Lung (tissue), 11 donors: ENCODE measurements at regions not wholly inside any gene's neighbourhood (a gene's known extent, or its start where the extent isn't known, plus 50 kb on each side); places are given as distances from the start of the nearest gene placed in this dataset.
"Not testable (repeated sequence)": the region's sequence is repeated elsewhere in the genome, so short reads cannot be mapped to it uniquely, and the experiment has no call there.

Source experiments
- ATAC-seq: fragments of 200-7000 bp; cut with Tn5 transposase; one replicate; pipeline ENCODE4 v1.9.1; 2020; ENCODE audit warnings: moderate number of reproducible peaks; ENCODE audit not compliant: insufficient read depth, low FRiP score
- DNase-seq, 3 donors: peaks; one replicate each; pipeline ENCODE4 v3.0.0-alpha.2; 2013 to 2017
- H3K27ac ChIP-seq, 2 donors: one replicate each; pipeline ENCODE4 v1.5.1; 2013; ENCODE audit warnings: mild to moderate bottlenecking in 2 of 2, moderate library complexity in 2 of 2, control low read depth in 1 of 2, inconsistent platforms in 1 of 2, low read depth in 1 of 2, low read length in 1 of 2
- H3K27me3 ChIP-seq, 3 donors: one replicate each; pipeline ENCODE4 v1.5.1; 2013; ENCODE audit warnings: low read length in 2 of 3; ENCODE audit not compliant: control insufficient read depth in 3 of 3, insufficient read depth in 3 of 3
- H3K36me3 ChIP-seq, 4 donors: one replicate each; pipeline ENCODE4 v1.5.1; 2013; ENCODE audit warnings: low read length in 4 of 4, mild to moderate bottlenecking in 1 of 4, moderate library complexity in 1 of 4; ENCODE audit not compliant: control insufficient read depth in 4 of 4, insufficient read depth in 4 of 4
- H3K4me1 ChIP-seq, 5 donors: one replicate each; pipeline ENCODE4 v1.5.1; 2013; ENCODE audit warnings: low read length in 5 of 5, mild to moderate bottlenecking in 2 of 5, moderate library complexity in 1 of 5; ENCODE audit not compliant: control insufficient read depth in 5 of 5, insufficient read depth in 5 of 5
- H3K4me3 ChIP-seq: one replicate; pipeline ENCODE4 v1.5.1; 2013; ENCODE audit warnings: mild to moderate bottlenecking, control low read depth, moderate library complexity
- H3K9ac ChIP-seq, 2 donors: one replicate each; pipeline ENCODE4 v1.5.1; 2013; ENCODE audit warnings: low read length in 2 of 2, control low read depth in 1 of 2; ENCODE audit not compliant: insufficient read depth in 1 of 2
- H3K9me3 ChIP-seq, 4 donors: one replicate each; pipeline ENCODE4 v1.5.1; 2013; ENCODE audit warnings: low read length in 3 of 4, mild to moderate bottlenecking in 1 of 4, moderate library complexity in 1 of 4; ENCODE audit not compliant: control insufficient read depth in 4 of 4, insufficient read depth in 3 of 4
- CTCF ChIP-seq: IDR thresholded peaks from 2 replicates; pipeline ENCODE4 v1.5.1; 2012; ENCODE audit warnings: mild to moderate bottlenecking; ENCODE audit errors: control extremely low read depth, extremely low read depth
- WGBS, 2 donors: extraction: QIAGEN DNeasy Blood & Tissue Kit; methylation state at CpG; one replicate each; pipeline ENCODE4 v1.1.7; 2013; 5-methylcytosine and 5-hydroxymethylcytosine counted together
- donor health status: control.
- donor health status: control.
- donor health status: Bipolar disorder and iron deficiency.
- donor health status: healthy.
- donor health status: DM: yes; HTN: yes; CAD: no.

GRCh38 chr11:42778193-42778592 lies 533.6 kb upstream of the API5 start:
- no peak for TF ChIP-seq CTCF
- H3K9ac ChIP-seq: no peak overlapping the region
- DNase-seq: no peak
- ATAC-seq: no peak
- H3K27ac ChIP-seq: no peak overlapping the region
- H3K9me3 ChIP-seq: no peaks in the 10 kb centered on the region
- no peak overlapping the region for H3K4me3 ChIP-seq
- no peaks in the 10 kb centered on the region for H3K27me3 ChIP-seq
- 90 to 95% methylated on average over 1 of the region's 1 CpG for WGBS, 2 donors
- H3K36me3 ChIP-seq: no peaks in the 10 kb centered on the region
- H3K4me1 ChIP-seq: no peaks in the 10 kb centered on the region

GRCh38 chr11:42779555-42779954 lies 532.2 kb upstream of the API5 start:
- TF ChIP-seq CTCF: no peak
- Histone ChIP-seq H3K4me1 (no peaks in the 10 kb centered on the region), H3K9ac (no peak overlapping the region), H3K4me3 (no peak overlapping the region), H3K9me3 (no peaks in the 10 kb centered on the region), H3K27ac (no peak overlapping the region), H3K27me3 (no peaks in the 10 kb centered on the region), H3K36me3 (no peaks in the 10 kb centered on the region)
- 60 to 75% methylated on average over 3 of the region's 3 CpGs for WGBS, 2 donors
- no peak for ATAC-seq
- no peak for DNase-seq

- no peak for TF ChIP-seq CTCF
- H3K4me3 ChIP-seq: no peak overlapping the region
- WGBS, 2 donors: 82 to 86% methylated on average over 1 of the region's 1 CpG
- ATAC-seq (no peak), DNase-seq (no peak)
- H3K4me1 ChIP-seq: no peaks in the 10 kb centered on the region
- H3K9ac ChIP-seq: no peak overlapping the region
- no peak overlapping the region for H3K27ac ChIP-seq
- H3K9me3 ChIP-seq: no peaks in the 10 kb centered on the region
- no peaks in the 10 kb centered on the region for H3K36me3 ChIP-seq
- H3K27me3 ChIP-seq: no peaks in the 10 kb centered on the region
Measured at GRCh38 chr11:42786981-42787380, 524.8 kb upstream of the API5 start.

GRCh38 chr11:42795483-42795882 lies 516.3 kb upstream of the API5 start:
- H3K27ac ChIP-seq, H3K36me3 ChIP-seq, H3K27me3 ChIP-seq, DNase-seq, H3K9me3 ChIP-seq, H3K4me3 ChIP-seq, ATAC-seq, H3K4me1 ChIP-seq, H3K9ac ChIP-seq: not testable (repeated sequence)
- WGBS, 2 donors: 96% methylated on average over 2 of the region's 2 CpGs
